ENCODE measurements at regions not wholly inside any gene's neighbourhood (a gene's known extent, or its start where the extent isn't known, plus 50 kb on each side); places are given as distances from the start of the nearest gene placed in this dataset.

- no peaks in the 10 kb centered on the region for H3K79me2 ChIP-seq (ENCODE audit: control insufficient read depth, insufficient read depth, low read length)
- no peaks in the 10 kb centered on the region for H4K20me1 ChIP-seq (replicated peaks; ENCODE audit: control insufficient read depth, extremely low read depth, insufficient read depth, low read length)
- FAIRE-seq: no peak
- CTCF ChIA-PET: no interaction called here
- H3K27ac ChIP-seq (ENCODE audit: insufficient read depth, low read depth, low read length): no peak overlapping the region
- POLR2A ChIA-PET: no interaction called here
- TF ChIP-seq JUN (IDR thresholded peaks at IDR 0.05; ENCODE audit: borderline replicate concordance, insufficient read depth, insufficient read length, low read depth): no peak
- no peak for TF ChIP-seq MAX (IDR thresholded peaks at IDR 0.05; ENCODE audit: insufficient read depth, insufficient read length)
- TF ChIP-seq EZH2 (IDR thresholded peaks at IDR 0.05; ENCODE audit: borderline replicate concordance, low read depth, low read length, severe bottlenecking): no peak
- TF ChIP-seq GATA2 (IDR thresholded peaks at IDR 0.05; ENCODE audit: insufficient read depth, insufficient read length, low read depth, low read length): no peak
- TF ChIP-seq MYC (IDR thresholded peaks at IDR 0.05; ENCODE audit: low read depth, low read length): no peak
- no peak for TF ChIP-seq CTCF (IDR thresholded peaks at IDR 0.05; ENCODE audit: extremely low read depth in 1 of 2, insufficient read depth in 1 of 2, low read depth in 1 of 2, low read length in 2 of 2)
- TF ChIP-seq FOS (IDR thresholded peaks at IDR 0.05; ENCODE audit: borderline replicate concordance, insufficient read depth, low read length): no peak
- TF ChIP-seq POLR2A (IDR thresholded peaks at IDR 0.05; ENCODE audit: low read depth, low read length): no peak
- TF ChIP-seq POLR2AphosphoS5 (IDR thresholded peaks at IDR 0.05; ENCODE audit: insufficient read depth, low read depth, low read length): no peak
- no TSS peak for BruUV-seq (replicated peaks)
- no peaks in the 10 kb centered on the region for H3K4me1 ChIP-seq (ENCODE audit: control insufficient read depth, extremely low read depth, insufficient read depth, low read length)
- dilution Hi-C loops (cut with MboI; ENCODE audit: extremely low pct_ligation_motif_present, low sequenced_read_pairs) (no loop called here), intact Hi-C loops (cut with micrococcal nuclease) (no loop called here)
- H3K9me3 ChIP-seq (replicated peaks; ENCODE audit: control insufficient read depth, insufficient read depth, low read length): peaks cover 9% of the 10 kb centered on the region
- H2AFZ ChIP-seq (ENCODE audit: low read depth, low read length): no peak overlapping the region
- no peaks in the 10 kb centered on the region for H3K36me3 ChIP-seq (ENCODE audit: control insufficient read depth in 2 of 2, extremely low read depth in 1 of 2, insufficient read depth in 2 of 2, low read length in 2 of 2)
- no peaks in the 10 kb centered on the region for H3K9me1 ChIP-seq (replicated peaks; ENCODE audit: control insufficient read depth, extremely low read depth, insufficient read depth, low read length)
- no peak overlapping the region for H3K4me2 ChIP-seq (ENCODE audit: insufficient read depth, low read length)
- H3K9ac ChIP-seq (replicated peaks; ENCODE audit: extremely low read depth, insufficient read depth, low read length): no peak overlapping the region
- H3K4me3 ChIP-seq (replicated peaks in 1 of 3; ENCODE audit: insufficient read depth in 1 of 3, low read depth in 1 of 3, low read length in 3 of 3): no peak overlapping the region
- no peak for DNase-seq (ENCODE audit: low read depth, low spot score)
- no peaks in the 10 kb centered on the region for H3K27me3 ChIP-seq (ENCODE audit: control insufficient read depth in 2 of 2, insufficient read depth in 2 of 2, low read length in 2 of 2)
Measured at GRCh38 chr17:71777048-71777640, 343.7 kb upstream of the SOX9 start.

Measured in endothelial cell of umbilical vein (primary cell).